HG02938 (cell line): ENCODE measurements at regions not wholly inside any gene's neighbourhood (a gene's known extent, or its start where the extent isn't known, plus 50 kb on each side); places are given as distances from the start of the nearest gene placed in this dataset.

ENCODE experiments used
- ATAC-seq: cut with Tn5 transposase; IDR thresholded peaks from one replicate; pipeline ENCODE4 v1.9.1; 2021; ENCODE audit warnings: mild to moderate bottlenecking, moderate library complexity; ENCODE audit not compliant: unreplicated experiment

DNA sequence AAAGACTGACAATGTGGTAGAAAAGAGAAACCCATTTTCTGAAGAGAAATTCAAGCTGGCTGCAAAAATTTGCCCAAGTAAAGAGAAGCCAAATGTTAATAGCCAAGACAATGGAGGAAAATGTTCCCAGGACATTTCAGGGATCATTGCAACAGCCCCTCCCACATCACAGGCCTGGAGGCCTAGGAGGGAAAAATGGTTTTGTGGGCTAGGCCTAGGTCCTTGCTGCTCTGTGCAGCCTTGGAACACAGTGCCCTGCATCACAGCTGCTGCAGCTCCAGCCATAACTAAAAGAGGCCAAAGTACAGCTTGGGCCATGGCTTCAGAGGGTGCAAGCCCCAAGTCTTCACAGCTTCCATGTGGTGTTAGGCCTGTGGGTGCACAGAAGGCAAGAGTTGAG is 332.4 kb upstream of the LRIG3 start:
- ATAC-seq = no peak

DNA sequence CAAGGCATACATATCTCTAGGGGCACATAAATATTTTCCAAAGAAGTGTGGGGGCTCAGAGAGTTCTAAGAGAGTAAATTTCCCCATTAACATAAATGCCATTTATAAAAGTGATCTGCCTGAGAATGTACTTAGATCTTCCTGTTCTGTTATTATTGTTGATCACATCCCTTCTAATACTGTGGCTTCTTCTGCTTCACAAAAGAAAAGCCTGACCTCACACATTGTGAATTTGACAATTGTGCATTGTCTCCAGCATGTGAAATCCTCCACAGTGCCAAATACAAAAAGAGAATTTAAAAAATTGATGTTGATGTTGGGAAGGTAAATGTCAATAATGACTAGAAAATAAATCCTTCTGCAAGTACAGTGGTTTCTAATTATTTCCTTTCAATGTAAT is 330.5 kb upstream of the LRIG3 start:
- ATAC-seq = no peak

DNA sequence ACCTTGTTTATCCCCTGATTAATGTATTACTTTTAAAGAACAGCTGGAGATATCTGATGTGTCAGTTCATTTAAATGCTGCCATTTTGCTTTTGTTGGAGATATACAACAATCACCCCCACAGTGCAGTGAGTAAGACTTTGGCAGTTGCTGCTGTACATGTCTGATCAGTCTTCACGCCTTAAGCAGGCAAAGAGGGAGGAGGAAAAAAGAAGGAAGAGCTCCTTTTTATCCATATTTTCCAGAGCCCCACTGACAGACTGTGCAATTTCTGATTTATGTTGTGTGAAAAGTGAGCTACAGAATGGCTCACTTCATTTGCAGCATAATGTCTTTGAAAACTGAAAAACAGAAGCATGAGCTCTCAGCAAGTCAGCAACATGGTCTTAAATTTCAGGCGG is 319.7 kb upstream of the LRIG3 start:
- ATAC-seq = no peak

DNA sequence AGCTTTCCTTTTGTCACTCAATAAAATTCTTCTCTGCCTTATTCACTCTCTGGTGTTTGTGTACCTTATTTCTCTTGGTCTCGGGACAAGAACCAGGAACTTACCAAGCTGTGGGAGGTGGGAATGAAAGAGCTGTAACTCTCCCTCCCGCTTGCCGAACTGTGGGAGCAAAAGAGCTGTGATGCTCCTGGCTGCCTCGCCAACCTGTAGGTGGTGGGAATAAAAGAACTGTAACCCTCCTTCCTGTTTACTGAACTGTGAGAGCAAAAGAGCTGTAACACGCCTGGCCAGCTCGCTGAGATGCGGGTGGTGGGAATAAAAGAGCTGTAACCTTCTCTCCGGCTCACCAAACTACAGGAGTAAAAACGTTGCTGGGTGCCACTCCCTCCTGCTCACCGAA is 314.1 kb upstream of the LRIG3 start:
- ATAC-seq = no peak

DNA sequence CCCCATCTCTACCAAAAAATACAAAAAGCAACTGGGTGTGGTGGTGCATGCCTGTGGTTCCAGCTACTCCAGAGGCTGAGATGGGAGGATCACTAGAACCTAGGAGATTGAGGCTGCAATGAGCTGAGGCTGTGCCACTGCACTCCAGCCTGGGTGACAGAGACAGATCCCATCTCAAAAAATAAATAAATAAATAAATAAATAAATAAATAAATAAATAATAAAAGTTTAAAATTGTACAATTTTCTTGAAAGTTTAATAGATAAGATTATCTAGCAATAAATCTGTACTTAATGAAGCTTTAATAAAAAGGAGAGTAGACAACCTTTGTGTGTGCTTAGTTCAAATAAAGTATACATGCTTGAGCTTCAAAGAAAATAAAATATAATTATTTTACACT is 310.0 kb upstream of the LRIG3 start:
- ATAC-seq = no peak

DNA sequence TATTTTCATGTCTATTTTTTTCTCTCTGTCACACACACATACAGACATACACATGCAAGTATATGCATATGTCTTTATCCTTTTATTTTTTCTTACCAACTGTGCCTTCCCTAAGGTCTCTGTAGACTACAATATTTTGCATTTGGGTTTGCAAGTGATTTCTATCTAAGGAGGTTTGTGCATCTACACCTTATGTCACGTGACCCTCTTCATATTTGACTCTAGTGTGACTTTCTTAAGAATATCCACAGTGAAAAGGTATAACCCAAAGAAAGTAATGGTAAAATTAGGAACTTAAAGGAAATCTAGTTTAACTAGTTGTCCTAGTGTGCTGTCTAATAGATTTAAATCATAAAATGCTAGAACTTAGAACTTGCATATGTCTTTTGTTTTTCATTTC is 298.8 kb upstream of the LRIG3 start:
- no peak for ATAC-seq

DNA sequence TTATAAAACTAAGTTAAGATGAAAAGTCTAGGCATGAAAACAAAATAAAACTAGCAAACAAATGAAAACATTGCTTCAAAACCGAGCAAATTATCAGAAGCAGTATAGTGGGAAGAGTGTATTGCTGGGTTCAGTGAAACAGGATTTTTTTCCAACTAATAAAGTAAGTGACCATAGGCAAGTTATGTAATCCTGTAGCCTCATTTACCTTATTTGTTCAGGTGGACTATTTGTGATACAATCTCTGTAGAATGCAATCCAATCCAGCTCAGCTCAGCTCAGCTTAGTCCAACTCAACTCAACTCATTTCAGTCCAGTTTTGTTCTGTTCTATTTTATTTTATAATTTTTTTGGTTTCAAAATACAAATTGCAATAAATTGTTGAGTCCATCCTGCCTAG is 276.7 kb upstream of the LRIG3 start:
- ATAC-seq = no peak

DNA sequence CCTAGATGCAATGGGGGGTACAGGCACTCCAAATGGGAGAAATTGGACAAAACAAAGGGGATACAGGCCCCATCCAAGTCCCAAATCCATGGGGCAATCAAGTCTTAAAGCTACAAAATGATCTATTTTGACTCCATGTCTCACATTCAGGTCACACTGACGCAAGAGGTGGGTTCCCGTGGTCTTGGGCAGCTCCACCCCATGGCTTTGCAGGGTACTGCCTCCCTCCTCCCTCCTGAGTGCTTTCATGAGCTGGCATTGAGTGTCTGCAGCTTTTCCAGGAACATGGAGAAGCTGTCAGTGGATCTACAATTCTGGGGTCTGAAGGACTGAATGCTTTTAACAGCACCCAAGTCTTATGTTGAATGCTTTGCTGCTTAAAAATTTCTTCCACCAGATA is 274.5 kb upstream of the LRIG3 start:
- no peak for ATAC-seq

DNA sequence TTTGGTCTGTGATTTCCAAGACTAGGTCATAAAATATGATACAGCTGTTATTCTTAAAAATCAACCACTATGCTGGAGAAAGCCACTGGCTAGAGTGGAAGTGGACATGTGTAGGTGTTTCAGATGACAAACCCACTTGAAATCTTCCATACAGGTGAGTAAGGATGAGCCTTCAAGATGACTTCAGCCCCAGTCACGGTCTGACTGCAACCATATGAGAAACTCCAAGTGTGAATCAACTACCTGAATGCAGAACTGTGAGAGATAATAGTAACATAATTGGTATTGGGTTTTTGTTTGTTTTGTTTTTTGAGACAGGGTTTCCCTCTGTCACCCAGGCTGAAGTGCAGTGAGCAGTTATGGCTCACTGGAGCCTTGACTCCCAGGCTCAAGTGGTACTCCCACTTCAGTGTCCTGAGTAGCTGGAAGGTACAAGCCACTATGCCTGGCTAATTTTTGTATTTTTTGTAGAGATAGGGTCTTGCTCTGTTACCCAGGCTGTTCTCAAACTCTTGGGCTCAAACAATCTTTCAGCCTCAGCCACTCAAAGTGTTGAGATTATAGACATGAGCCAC is 273.3 kb upstream of the LRIG3 start:
- no peak for ATAC-seq

DNA sequence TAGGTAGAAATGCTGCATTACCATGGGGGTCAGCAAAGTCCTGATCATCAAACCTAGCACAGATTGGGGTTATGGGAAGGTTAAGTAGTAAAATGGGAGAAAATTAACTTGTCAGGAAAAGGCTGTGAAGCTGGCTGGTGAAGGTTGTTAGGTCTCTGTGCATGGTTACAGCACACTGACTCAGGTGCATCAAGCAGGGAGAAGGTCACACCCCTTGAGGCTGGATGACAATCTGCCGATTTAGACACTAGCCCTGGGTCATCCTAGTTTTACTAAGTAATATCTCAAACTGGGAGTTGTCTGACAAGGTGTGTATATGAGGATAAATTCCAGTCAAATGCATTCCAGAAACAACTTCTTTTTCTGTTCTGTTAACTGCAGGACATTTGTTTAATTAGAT is 271.1 kb upstream of the LRIG3 start:
- no peak for ATAC-seq

DNA sequence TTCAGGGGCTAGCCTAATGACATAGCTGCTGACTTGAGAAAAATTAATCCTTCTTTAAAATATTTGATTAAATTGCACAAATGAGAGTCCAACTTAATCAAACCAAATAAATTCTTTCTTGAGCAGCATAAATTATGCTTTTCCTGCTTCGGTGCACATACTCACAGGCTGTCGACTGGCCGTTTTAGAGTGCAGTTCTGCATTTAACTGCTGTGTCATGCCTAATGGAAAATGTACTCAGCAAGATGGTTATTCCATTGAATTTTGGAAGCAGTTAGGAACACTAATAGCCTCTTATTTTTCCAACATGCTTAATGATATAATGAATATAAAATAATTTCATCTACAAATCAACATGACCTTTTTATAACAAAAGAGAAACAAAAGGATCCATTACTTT is 266.1 kb upstream of the LRIG3 start:
- ATAC-seq = no peak

DNA sequence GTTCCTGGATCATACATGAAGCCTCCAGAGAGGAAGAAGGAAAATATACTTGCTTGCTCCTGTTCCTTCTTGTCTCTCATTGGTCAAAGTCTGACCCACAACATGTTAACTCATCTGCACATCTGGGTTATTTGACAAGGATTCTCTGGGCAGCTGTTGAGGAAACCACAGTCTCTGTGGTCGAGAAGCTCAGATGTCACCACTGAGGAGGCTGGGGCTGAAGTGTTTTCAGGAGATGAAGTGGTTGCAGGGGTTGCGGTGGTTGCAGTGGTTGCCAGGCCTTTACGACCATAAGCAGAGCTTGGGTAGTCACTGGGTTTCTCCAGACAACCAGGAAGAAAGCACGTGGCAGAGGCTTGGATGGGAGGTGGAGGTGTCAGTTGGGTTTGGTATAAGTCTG is 265.0 kb upstream of the LRIG3 start:
- ATAC-seq = peak; percentile 45

DNA sequence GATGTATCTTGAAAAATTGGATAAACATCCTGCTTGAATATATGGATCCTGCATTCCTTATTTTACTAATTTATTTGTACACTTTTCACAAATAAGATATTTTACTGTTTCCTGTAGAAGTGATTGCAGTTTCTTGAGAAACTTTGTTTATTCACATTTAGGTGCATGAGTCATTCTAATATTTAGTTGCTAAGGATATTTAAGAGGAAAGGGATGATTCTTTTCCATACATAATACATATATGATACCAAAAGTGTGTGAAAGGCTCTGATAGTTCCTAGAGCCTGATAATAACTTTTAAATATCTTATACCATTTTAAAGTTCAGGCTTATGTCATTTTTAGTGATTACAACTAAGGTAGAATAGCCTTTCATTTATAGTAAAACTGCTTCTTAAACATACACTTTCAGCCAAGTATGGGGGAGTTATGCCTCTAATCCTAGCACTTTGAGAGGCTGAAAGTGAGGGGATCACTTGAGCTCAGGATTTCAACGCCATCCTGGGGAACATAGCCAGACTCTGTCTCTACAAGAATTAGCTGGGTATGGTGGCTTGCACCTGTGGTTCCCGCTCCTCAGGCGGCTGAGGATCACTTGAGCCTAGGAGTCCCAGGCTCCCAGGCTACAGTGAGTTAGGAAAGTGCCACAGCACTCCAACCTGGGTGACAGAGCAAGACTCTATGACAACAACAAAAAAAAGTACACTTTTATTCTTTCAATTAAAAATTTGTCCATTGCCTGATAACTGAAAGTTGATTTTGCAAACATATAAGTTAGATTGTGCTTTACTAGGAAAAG is 262.6 kb upstream of the LRIG3 start:
- no peak for ATAC-seq

DNA sequence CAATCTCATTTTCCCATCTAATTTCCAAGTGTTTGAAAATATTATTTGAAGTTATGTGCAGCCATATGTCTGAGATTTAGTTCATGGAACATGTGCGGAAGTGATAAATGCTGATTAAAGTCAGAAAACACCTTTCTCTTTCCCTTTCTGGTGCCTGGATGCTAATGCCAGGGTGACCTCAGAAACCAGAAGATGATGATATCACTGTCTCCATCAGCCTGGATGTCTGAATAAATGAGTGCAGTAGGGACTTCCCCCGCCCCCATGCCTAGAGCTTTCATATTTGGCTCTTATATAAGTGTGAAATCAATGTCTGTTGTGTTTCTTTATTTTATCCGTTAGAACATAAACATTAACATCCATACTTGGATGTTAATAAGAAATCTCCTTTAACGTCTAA is 261.9 kb upstream of the LRIG3 start:
- no peak for ATAC-seq

DNA sequence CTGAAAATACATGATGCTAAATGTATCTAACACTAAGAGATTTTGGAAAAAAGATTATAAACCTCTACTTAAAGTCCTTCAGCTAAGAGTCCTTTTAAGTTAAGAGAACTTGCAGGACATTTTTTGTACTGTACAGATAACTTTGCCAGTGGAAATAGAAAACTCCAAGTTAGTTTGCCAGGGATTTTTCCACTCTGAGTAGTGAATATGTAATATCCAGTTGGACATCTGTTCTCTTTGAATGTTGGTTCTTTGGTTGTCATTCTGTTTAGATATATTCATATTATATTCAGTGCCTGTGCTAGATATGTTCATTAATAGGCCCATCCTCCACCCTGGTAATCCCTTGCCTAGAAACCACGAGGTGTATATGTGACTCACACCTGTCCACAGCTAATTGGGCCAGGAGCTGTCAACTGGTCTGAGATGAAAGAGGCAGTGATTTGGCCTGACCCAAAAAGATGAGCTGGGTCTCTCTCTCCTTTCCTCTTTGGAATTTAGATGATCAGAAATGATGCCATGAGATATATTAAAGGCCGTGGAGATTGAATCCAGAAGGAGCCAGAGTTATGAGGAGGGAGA is 261.0 kb upstream of the LRIG3 start:
- ATAC-seq = no peak

DNA sequence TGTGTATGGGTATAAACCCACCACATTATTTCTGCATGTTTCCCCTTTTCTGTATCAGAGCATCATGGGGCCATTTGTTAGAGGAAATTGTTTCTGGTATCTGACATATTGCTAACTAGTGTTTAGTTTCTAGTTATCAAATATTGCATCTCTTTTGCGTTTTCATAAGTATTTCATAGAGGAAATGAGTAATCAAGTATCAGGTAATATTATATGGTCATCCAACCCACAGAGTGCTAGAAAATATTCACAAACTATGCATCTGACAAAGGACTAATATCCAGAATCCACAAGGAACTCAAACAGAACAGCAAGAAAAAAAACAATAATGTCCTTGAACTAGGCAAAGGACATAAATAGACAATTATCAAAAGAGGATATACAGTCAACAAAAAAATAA is 258.9 kb upstream of the LRIG3 start:
- no peak for ATAC-seq

DNA sequence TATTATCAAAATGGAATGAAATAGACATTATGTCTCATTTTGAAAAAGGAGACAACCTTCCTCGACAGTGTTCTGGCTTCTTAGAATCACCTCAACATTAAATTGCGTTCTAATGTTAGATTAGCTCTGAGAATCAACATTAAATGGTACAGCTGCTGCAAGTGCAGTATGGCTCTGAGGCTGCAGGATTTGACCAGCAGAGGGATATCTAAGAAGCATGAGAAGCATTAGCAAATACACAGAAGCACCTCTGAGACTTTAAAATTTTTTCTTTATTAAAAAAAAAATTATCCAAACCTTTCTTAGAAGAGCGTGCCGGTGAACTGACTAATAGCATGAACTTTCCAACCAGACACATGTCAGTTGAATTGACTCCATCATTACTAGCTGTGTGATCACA is 253.4 kb upstream of the LRIG3 start:
- no peak for ATAC-seq

DNA sequence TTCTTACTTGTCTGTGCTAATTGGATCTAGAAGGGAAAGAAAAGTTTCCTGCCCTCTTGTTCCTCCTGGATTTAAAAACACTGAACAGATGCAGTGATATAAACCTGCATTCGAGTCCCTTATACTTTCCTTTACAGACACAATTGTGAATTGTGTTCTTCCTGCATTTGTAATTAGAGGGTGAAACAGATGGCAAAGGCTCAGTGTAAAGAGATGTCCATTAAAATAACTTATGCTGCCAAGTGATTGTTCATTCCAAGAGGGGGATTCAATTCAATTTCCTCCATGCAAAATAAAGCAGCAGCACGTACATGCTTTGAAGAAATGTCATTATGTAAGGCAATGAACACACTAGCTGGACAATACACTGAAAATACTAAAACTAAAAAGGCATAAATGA is 248.3 kb upstream of the LRIG3 start:
- no peak for ATAC-seq

DNA sequence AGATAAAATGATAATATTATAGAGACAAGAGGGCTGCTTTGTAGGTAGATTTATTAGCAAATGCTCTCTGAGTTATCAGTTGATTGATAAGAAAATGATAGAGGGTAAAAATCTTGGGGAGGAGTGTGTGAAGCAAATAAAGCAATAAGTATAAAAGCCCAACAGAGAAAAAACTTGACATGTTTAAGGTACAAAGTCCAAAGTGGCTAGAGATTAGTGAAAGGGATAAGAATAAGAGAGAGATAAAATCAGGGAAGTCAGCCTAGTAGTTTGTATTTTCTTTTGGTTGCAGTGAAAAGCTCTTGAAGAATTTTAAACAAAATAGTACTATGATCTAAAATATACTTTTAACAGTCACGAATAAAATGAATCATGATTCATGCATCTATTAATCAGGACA is 246.2 kb upstream of the LRIG3 start:
- no peak for ATAC-seq

DNA sequence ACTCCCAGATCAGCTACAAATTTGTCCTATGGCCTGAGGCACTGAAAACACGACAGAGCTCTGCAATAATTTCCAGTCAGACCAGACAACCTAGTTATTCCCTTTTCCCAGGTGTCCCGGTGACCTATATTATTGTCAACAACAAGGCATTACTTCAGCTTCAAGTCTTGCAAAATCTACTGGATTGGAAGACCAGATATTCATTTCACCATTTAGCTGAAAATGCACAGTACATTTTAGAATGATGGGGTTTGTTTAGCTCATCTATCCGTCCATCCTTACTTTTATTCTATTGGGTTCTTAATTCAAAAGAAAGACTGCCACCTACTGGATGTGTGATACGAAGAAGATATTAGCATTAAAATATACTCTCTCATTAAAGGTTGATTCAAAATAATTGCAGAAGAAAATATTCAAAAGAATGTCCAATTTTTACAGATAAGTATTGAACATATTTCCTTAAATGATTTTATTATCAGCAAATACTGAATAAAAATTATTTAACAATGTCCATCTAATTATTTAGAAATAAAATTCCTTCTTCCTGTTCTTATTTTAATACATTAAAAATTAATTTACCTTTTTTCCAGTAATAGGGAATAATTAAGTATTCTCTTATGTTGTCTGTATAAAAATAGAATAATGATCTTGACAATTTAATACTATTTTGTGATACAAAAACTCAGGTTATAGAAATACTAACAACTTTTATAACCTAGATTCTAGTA is 244.9 kb upstream of the LRIG3 start:
- no peak for ATAC-seq

DNA sequence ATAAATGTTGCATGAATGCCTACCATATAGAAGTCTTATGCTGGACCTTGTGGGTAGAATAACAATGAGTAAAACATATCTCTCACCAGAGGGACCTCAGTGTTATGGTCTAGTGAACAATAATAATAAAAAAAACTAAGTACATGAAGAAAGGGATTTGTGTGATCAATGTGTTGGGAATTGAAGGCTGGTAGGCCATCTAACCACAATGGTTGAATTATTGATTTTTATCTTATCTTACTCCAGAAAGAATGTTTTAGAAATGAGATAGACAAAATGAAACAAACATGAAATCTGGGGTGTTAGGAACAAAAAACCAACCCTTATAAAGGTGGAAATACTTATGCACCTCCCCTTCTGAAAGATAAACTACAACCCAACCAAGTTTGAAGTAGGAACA is 243.9 kb upstream of the LRIG3 start:
- ATAC-seq = no peak

DNA sequence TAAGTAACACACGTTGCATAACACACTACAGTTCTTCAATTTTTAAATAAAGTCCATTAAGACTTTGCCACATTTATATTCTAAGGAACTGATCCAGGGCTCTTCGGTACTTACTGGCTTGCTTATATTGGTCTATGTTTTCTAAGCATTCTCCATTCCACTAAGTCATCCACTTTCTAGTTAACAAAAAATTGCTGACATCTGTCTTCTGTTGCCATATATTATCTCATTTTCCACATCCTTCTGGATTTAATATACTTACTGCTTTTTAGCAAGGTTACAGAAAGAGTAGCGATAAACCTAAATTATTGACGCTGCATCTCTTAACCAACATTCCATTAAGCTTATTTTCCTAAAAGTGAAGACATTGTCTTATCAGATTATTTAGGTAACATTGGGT is 238.4 kb upstream of the LRIG3 start:
- ATAC-seq = no peak
